ENCODE measurements at regions not wholly inside any gene's neighbourhood (a gene's known extent, or its start where the extent isn't known, plus 50 kb on each side); places are given as distances from the start of the nearest gene placed in this dataset.

GRCh38 chr17:77807051-77807745, 151.3 kb upstream of the TNRC6C start:
- Histone ChIP-seq H3K4me2 (ENCODE audit: extremely low read depth, insufficient read depth, low read length) (no peak overlapping the region), H2AFZ (ENCODE audit: low read length) (no peak overlapping the region), H3K27ac (ENCODE audit: insufficient read depth, low read length) (no peak overlapping the region), H3K36me3 (ENCODE audit: control insufficient read depth, insufficient read depth, low read length) (no peaks in the 10 kb centered on the region), H3K27me3 (ENCODE audit: control insufficient read depth, insufficient read depth, low read length) (no peaks in the 10 kb centered on the region), H3K9me3 (ENCODE audit: control insufficient read depth, insufficient read depth, low read depth, low read length) (no peaks in the 10 kb centered on the region), H3K79me2 (ENCODE audit: control insufficient read depth, insufficient read depth, low read length) (no peaks in the 10 kb centered on the region), H3K9ac (ENCODE audit: insufficient read depth, low read length) (no peak overlapping the region), H3K4me3 (replicated peaks in 1 of 4; ENCODE audit: control extremely low read depth in 1 of 4, insufficient read depth in 1 of 4, low read depth in 3 of 4, low read length in 4 of 4) (no peak overlapping the region), H3K4me1 (ENCODE audit: control insufficient read depth, extremely low read depth, insufficient read depth, low read length) (no peaks in the 10 kb centered on the region), H4K20me1 (ENCODE audit: control insufficient read depth, extremely low read depth, insufficient read depth, low read length) (no peaks in the 10 kb centered on the region)
- DNase-seq (ENCODE audit: low read depth in 2 of 2) = no peak
- TF ChIP-seq EZH2 (IDR thresholded peaks at IDR 0.05; ENCODE audit: low read length, missing control alignments) (no peak), CTCF (conservative IDR thresholded peaks at IDR 0.05 in 1 of 2, IDR thresholded peaks at IDR 0.05 in 1 of 2; ENCODE audit: low read depth in 1 of 2, low read length in 2 of 2) (no peak)

GRCh38 chr17:77807746-77808441, 150.6 kb upstream of the TNRC6C start:
- TF ChIP-seq CTCF (conservative IDR thresholded peaks at IDR 0.05 in 1 of 2, IDR thresholded peaks at IDR 0.05 in 1 of 2; ENCODE audit: low read depth in 1 of 2, low read length in 2 of 2) = no peak
- Histone ChIP-seq H3K9me3 (ENCODE audit: control insufficient read depth, insufficient read depth, low read depth, low read length) (no peaks in the 10 kb centered on the region), H2AFZ (ENCODE audit: low read length) (no peak overlapping the region)

GRCh38 chr17:77808686-77809425, 149.6 kb upstream of the TNRC6C start:
- DNase-seq (ENCODE audit: low read depth in 2 of 2) = peak in 1 of 2 donors; percentile 43
- Histone ChIP-seq H3K27ac (ENCODE audit: insufficient read depth, low read length) (no peak overlapping the region), H4K20me1 (ENCODE audit: control insufficient read depth, extremely low read depth, insufficient read depth, low read length) (no peaks in the 10 kb centered on the region), H3K79me2 (ENCODE audit: control insufficient read depth, insufficient read depth, low read length) (no peaks in the 10 kb centered on the region), H3K4me3 (replicated peaks in 1 of 4; ENCODE audit: control extremely low read depth in 1 of 4, insufficient read depth in 1 of 4, low read depth in 3 of 4, low read length in 4 of 4) (no peak overlapping the region), H3K27me3 (ENCODE audit: control insufficient read depth, insufficient read depth, low read length) (no peaks in the 10 kb centered on the region), H2AFZ (ENCODE audit: low read length) (no peak overlapping the region), H3K36me3 (ENCODE audit: control insufficient read depth, insufficient read depth, low read length) (no peaks in the 10 kb centered on the region), H3K4me2 (ENCODE audit: extremely low read depth, insufficient read depth, low read length) (no peak overlapping the region), H3K9ac (ENCODE audit: insufficient read depth, low read length) (no peak overlapping the region), H3K9me3 (ENCODE audit: control insufficient read depth, insufficient read depth, low read depth, low read length) (no peaks in the 10 kb centered on the region), H3K4me1 (ENCODE audit: control insufficient read depth, extremely low read depth, insufficient read depth, low read length) (no peaks in the 10 kb centered on the region)
- TF ChIP-seq CTCF (conservative IDR thresholded peaks at IDR 0.05 in 1 of 2, IDR thresholded peaks at IDR 0.05 in 1 of 2; ENCODE audit: low read depth in 1 of 2, low read length in 2 of 2) (no peak), EZH2 (IDR thresholded peaks at IDR 0.05; ENCODE audit: low read length, missing control alignments) (no peak)

More at GRCh38 chr17:77807746-77808441, 150.6 kb upstream of the TNRC6C start:
- H3K27me3 ChIP-seq (ENCODE audit: control insufficient read depth, insufficient read depth, low read length) = no peaks in the 10 kb centered on the region
- H3K4me2 ChIP-seq (ENCODE audit: extremely low read depth, insufficient read depth, low read length) = no peak overlapping the region
- H4K20me1 ChIP-seq (ENCODE audit: control insufficient read depth, extremely low read depth, insufficient read depth, low read length) = no peaks in the 10 kb centered on the region
- no peak overlapping the region for H3K9ac ChIP-seq (ENCODE audit: insufficient read depth, low read length)
- no peaks in the 10 kb centered on the region for H3K79me2 ChIP-seq (ENCODE audit: control insufficient read depth, insufficient read depth, low read length)
- no peak for DNase-seq (ENCODE audit: low read depth in 2 of 2)
- H3K36me3 ChIP-seq (ENCODE audit: control insufficient read depth, insufficient read depth, low read length) = no peaks in the 10 kb centered on the region
- H3K4me1 ChIP-seq (ENCODE audit: control insufficient read depth, extremely low read depth, insufficient read depth, low read length) = no peaks in the 10 kb centered on the region
- H3K27ac ChIP-seq (ENCODE audit: insufficient read depth, low read length) = no peak overlapping the region
- H3K4me3 ChIP-seq (replicated peaks in 1 of 4; ENCODE audit: control extremely low read depth in 1 of 4, insufficient read depth in 1 of 4, low read depth in 3 of 4, low read length in 4 of 4) = no peak overlapping the region
